Activated gamma-delta T cell treated with anti-CD3 and anti-CD28 coated beads, Interleukin-2, amount 50 U/mL, for 16 hours (primary cell): ENCODE measurements at regions not wholly inside any gene's neighbourhood (a gene's known extent, or its start where the extent isn't known, plus 50 kb on each side); places are given as distances from the start of the nearest gene placed in this dataset.

ENCODE experiments used
- DNase-seq: peaks from one replicate; pipeline ENCODE4 v3.0.0-alpha.2; 2020; ENCODE audit warnings: low read depth

DNA sequence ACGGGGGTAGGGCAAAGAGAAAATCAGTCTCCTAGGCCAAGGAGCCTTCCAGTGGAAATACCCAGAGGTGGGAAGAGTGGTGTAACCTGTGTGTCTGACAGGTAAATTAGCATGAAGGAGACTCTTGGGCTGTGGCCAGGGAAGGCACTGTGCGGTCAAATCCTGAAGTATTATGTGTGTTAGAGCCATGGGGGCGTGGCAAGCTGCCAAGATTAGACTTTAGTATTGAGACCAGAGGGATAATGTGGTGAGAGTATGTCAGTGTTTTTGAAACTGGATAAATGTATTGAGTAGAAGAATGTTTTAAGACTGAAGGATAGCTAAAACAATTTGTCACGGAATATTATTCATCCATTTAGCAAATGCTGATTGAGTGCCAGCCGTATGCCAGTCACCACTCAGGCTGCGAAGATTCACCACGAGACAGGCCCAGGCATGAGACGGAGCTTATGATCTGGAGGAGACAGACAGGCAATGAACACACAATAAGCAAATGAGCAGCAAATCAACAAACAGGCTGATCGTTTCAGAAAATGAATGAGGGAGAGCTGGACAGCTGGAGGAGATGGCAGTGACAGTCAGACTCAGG, 445.9 kb downstream of the MCTP2 start:
- no peak for DNase-seq

DNA sequence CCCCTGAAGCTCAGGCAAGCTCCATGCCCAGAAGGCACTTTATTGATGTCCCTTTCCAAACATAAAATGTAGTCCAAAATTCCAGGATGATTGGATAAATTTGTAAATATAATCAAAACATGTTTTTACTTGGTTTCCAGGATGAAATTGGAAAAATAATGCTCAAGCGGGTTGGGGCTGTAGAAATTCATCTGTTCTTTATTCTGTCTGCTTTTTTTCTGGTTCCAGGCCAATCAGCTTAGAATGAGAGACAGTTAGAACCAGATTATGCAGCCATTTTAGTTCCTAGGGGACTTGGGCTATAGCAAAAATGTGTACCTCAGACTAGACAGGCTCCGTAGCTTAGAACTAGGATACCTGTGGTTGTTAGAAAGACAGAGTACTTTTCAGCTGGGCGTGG, 450.8 kb downstream of the MCTP2 start:
- DNase-seq, result no peak

DNA sequence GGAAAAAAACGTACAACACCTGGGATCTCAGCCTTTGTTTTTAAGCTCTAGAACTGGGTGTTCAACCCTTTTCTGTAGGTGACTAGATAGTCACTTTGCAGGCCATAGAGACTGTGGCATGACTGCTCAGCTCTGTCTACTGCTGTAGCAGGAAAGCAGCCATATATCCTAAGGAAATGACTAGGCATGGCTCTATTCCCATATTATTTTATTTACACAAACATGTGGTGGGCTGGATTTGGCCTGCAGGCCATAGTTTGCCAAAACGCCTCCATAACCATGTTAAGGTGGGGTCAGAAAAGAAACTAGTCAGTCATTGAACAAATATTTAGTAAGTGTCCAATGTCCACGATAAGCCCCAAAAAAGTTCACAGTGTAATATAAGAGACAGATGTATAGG, 452.5 kb downstream of the MCTP2 start:
- no peak for DNase-seq

DNA sequence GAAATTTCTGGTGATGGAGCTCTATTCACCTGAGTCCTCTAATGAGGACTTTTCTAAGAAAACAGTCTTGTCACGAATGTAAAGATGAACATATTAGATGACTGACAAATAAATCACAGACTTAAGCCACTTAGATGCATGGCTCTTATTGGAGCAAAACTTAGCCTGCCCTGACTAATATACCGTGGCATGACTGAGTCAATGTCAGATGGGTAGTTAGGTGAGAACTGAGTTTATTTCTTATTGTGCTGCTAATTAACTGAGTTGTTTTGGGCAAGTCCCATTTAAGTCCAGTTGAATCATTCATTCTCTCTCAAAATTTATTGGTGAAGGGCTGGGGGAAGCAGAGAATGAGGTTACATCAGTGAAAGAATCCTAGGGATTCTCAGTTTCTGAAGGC, 459.8 kb downstream of the MCTP2 start:
- no peak for DNase-seq

DNA sequence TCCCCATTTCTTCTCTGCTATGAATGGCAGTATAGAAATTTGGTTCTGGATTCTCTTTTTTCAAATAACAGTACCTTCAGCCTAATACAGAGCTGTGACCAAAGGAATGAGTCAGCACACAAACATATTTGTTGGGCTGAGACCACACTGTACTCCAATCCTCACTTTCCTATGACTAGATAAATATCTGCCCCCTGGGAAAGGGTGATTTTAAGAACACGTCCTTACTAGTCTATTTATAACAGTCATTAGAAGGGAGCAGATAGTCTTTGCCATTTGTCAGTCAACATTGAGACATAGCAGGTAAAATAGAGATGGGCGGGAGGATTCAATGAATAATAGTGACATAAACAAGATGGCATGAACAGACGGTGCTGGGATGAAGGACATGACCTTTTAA, 461.3 kb downstream of the MCTP2 start:
- no peak for DNase-seq

DNA sequence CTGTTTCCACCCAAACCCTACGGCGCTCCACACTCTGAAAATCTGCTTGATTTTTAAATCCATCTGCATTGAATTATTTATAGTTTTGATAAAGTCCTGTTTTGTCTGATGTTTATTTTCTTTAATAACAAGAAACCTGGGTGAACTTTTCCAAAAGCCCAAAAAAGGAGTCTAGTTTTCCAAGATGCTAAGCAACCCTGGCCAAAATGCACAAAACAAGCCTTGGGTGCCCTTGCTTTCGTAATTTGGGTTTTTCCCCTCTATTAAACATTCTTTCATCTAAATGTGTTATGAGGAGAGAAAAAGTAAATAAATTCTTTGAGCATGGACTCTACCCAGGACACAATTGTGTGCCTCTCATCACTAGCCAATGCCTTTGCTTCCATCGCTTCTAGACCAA, 468.9 kb downstream of the MCTP2 start:
- DNase-seq, result no peak

DNA sequence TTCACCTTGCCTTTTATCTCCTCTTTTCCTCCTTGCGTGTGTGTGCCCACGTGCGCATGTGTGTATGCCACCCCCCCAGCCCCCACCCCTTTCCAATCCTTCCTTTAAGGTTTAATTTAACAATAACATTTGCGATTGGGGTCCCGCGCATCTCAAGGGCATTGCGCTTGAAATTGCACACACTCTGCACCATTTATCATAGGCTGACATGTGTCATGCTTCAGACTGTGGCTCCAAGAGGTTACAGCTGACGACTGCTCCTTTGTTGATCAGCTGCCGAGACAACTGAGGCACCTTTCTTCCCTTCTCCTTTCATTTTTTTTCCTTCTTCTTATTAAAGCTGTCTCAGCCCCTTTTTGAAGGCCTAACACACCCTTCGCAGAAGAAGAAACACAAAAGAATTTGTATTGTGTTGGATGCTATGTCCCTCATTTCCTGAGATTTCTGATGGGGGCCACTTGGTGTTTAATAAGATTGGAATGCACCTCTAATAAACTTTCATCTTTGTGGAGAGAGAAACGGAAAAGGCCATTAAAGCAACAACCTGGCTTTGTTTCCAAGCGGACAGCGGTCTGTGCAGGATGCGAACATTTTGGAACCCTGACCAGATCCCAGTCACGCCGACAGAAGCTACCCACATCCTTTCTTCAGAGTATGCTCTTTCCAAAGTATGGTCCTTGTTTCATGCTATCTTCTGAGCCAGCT, 470.1 kb downstream of the MCTP2 start:
- no peak for DNase-seq

DNA sequence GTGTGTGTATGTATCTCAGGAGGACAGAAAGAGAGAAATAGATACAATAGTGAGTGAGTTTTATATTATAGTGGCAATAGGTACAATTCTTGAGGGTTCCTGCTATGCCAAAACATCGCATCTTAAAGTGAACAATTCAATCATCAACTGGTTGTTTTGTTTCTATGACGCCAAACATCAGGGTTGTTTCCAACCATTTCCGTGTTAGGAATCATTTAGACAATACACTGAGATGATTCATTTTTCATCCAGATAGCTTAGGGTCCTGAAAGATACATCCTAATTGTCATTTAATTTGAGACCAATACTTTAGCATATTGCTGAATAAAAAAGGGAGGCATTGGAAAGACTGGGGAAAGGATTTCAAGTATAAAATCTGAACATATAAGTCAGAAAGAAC, 472.2 kb downstream of the MCTP2 start:
- no peak for DNase-seq

DNA sequence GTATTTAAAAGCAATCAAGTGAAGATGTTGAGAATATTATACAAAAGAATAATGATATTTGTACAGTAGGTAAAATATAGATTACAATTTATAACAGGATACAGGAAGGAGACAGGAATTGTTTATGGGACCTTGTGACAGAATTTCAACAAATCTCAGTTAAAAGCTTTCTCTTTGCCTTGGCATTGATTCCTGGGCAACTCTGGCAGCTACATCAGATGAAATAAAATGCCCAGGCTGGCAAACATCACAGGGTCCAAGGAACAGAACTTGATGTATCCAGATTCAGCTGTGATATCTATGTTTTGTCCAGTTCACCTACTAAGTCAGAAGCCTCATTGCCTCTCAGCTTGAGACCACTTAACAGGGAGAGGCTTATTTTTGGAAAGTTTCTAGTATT, 473.1 kb downstream of the MCTP2 start:
- no peak for DNase-seq

DNA sequence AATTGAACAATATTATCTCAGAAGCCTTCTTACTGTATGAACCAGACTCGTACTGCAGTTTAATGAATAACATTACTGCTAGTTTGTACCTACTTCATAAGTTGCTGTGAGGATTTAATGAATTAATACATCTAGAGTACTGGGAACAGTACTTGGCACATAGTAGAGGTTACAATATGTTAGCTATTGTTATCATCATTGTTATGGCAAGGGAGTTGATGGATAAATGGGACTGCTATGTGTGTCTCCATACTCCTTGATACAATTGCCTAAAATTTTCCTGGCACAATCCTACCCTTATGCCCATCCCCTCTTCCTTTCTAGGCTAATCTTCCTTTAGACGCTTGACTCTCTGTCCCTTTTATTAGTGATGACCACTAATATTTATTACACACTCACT, 473.6 kb downstream of the MCTP2 start:
- no peak for DNase-seq

DNA sequence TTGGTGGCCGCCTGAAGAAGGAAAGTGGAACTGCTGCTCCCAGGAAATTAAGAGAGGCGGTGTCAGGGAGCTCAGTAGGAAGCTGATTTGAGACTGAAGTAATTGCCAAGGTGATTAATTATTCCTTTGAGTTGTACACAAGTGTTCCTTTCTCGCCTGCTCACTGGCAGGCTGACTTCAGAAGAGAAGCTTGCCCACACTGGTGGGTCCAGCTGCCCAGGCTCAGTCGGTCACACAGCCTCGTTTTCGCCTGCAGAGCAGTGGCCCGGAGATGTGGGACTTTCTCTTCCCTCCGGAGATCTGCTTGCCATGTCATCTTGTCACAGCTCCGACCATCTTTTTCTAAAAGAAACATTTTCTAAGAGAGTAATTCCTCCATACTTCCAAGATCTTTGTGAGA, 478.0 kb downstream of the MCTP2 start:
- DNase-seq, result no peak

DNA sequence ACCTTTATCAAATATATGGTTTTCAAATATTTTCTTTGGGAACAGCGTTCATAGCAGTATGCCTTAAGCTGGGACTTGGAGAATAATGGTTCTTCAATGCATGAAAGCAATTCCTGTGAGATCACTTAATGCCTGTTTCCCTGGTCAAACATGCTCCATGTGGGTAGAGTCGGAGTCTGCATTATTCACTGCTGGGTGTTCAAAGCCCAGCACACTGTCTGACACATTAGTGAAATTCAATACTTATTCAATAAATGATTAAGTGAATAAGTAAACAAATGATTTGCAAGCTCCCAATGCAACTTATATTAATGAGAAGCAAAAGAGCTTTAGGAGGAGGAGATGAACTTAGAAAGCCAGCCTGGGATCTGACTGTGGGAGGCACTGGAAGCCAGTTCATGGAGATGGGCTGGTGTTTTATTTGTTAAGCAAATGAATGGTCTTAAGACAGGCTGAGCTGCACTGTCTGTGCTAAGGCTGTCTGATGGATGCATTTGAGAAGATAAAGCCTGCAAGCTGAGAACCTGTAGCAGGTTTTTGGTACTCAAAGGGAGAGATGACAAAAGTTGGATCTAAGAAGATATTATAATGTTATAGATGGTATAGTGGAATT, 490.8 kb downstream of the MCTP2 start:
- no peak for DNase-seq

DNA sequence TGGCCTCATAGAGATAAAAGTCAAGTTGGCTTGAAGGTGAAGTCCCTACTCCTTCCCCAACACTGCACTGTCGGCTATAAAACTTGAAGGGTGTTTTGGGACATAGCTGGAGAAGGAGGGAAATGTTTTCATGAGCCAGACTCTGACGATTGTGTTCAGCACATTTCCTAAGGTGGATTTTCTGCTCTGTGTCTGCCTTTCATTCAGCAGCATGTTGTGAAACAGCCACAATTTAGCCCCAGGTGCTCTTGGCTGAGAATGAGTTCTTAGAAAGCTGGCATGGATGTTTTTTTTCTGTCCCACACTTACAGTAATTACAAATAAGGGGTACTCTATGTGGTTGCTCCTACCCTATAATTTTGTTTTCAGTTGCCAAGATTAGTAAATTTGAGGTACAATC, 492.4 kb downstream of the MCTP2 start:
- no peak for DNase-seq

DNA sequence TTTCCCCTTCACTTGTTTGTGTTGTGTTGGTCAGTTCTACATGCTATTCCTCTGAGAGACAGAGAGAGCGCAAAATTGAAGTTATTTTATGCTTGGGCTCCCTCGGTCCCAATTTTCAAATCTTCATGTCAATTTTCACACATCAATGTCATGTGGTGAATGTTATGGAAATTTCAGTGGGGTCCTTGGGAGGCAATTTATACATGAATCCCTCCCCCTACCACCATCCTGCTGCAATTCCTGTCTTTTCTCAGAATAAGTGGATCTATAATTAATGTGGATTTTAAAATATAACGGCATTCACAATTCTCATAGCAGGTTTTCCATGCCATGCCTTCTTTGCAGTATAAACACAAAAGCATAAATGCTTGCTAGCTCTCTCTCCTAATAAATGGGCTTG, 499.9 kb downstream of the MCTP2 start:
- no peak for DNase-seq

DNA sequence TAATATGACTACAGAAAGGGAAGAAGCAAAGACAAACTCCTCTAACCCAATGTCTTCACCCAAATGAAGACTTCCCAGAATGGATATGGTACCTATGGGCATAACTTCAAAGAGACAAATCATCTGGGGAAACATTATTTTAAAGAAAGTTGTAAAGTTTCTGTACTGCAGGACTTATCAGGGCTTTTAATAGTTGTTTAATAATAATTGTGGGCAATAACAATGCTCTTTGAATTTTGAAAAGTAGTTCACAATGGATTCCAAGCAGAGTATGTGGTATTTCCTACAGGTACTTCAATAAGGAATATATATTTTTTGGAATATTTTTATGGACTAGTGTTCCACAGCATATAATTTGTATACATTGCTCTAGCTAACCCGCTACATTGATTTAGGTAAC, 503.1 kb downstream of the MCTP2 start:
- DNase-seq, result no peak

DNA sequence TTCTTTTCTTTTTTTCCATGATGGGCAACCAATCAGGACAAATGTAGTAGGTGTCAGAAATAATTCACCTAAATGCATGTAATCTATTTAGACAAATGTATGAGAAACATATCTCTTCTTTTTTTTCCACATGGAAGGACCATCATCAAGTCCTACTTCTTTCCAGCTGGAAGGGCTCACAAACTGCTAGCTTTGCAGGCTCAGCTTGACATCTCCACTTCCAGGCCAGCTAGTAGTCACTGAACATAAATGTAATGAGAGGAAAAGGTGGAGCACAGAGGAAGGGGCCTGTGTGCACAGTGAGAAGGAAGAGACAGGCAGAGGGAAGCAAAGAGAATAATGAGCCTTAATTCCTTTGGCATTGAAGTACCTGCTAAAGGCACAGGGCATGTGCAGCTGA, 504.9 kb downstream of the MCTP2 start:
- DNase-seq, result no peak

DNA sequence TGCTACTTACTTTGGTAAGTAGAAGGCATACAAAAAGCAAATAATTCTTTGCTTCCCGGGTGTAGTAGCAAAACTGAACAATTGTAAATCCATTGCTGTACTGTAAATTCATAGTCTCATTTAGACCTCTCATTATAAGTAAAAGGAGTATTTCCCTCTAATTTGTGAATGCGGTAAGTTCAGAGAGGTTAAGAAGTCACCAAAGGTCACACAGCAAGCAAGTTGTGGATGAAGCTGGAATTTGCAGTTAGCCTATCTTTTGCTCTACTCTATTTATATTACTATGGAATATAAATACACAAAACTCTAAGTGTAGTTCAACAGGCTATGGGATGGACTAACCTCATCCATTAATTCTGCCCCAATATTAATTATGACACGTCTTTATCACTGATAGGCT, 508.3 kb downstream of the MCTP2 start:
- DNase-seq, result no peak

DNA sequence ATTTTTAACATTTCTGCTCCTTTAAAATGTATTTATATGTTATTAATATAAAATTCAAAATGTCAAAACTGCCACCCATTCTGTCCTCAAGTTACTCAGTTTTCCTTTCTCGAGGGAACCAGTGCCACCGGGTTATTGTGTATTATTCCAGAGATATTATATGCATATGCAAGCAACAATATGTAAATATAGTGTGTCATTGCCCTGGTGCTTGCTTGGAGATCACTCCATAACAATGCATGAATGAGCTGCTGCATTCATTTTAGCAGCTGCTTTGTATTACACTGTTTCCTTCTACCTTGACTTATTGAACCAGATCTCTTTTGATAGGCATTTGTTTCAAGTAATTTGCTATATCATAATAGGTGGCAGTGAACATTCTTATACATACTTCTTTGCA, 509.1 kb downstream of the MCTP2 start:
- no peak for DNase-seq

DNA sequence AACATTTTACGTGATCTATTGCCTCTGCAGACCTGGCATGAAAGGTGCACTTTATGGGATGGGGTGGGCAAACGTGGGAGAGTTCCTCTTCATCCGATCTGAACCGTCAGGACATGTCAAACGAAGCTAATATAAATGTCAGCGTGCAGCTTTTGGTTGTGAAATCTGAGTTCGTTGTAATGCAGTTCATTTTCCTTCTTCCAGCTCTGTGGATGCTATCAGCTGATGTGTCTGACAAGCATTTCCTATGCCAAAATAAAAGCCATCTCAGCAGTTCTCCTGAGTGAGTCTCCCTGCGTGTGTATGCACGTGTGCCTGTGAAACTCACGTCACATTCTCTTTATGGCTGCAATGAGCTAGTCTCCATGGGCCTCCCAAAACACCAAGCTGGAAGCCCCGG, 512.3 kb downstream of the MCTP2 start:
- DNase-seq, result no peak

DNA sequence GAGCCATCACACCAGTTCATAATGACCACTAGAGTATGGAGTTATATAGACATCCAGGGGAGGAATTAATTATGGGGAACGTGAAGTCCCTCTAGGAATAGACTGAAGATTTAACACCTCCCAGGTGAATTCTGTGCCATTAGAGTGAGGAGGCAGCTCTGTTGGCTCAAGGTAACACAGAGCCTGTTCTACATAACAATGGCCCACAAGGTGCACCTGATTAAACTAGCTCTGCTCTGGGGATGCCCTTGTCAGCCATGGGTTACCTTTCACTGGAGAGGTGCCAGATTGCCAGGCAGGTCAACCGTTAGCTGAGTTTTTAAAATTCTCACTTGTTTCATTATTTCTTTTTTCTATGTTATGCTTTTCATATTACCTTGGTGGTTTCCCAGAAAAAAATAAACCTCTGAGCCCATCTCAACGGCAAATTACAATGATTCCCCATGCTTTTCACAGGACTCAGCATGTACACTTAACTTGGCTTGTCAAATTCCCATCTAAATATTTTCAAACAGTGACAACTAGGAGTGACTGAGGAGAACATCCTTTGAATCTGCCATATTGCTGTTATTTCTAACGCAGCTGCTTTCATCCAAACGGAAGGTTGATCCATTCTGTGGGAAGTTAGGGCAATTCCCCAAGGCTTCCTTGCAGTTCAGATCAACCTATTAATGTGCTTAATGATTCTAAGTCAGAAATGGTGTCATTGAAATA, 512.9 kb downstream of the MCTP2 start:
- no peak for DNase-seq

DNA sequence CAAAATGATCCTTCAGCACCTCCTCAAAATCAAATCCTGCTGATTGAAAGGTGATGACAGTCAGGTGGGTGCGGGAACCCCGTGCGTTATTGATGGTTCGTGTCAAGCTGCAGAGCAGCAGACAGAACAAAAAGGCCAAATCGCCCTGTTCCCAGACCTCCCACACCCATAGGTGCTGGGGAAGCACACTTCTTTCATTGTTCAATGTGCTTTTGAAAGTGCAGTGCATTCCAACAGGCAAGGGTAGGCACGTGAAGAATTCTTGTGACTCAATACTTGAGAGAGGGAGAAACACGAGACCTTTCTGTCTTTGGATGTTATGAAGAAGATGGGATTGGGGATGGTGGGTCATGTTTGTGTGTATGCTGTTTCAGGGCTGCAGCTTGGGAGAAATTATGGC, 514.0 kb downstream of the MCTP2 start:
- DNase-seq, result no peak

DNA sequence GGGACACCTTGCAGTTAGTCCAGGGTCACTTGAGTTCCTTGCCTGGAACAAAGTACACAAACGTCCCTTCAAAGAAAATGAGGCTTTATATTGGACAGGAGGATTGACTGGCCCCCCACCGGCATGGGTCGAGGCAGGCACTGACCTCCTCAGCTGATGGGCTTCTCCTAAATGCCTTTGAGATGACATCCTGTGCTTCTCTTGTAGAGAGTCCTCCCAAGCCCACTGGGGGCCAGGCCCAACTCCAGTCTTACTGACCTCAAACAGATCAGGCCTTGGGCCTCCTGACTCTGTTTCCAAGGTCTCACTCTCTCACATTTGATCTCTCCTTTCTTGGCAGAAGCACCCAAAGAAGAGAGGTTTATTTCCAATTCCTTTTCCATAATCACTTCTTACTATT, 516.1 kb downstream of the MCTP2 start:
- no peak for DNase-seq
